ES-I3 (cell line): ENCODE measurements at regions not wholly inside any gene's neighbourhood (a gene's known extent, or its start where the extent isn't known, plus 50 kb on each side); places are given as distances from the start of the nearest gene placed in this dataset.

Experiments
- H3K36me3 ChIP-seq: 2 replicates; pipeline ENCODE4 v1.6.1; 2013; ENCODE audit warnings: mild to moderate bottlenecking, low read length, control low read depth, moderate library complexity; ENCODE audit not compliant: insufficient read depth
- H3K4me1 ChIP-seq: 2 replicates; pipeline ENCODE4 v1.6.1; 2013; ENCODE audit warnings: mild to moderate bottlenecking, control low read depth, low read length; ENCODE audit not compliant: insufficient read depth
- H3K9ac ChIP-seq: 2 replicates; pipeline ENCODE4 v1.6.1; 2013; ENCODE audit warnings: low read depth, mild to moderate bottlenecking, low read length, moderate library complexity
- H3K9me3 ChIP-seq: 2 replicates; pipeline ENCODE4 v1.6.1; 2013; ENCODE audit warnings: mild to moderate bottlenecking, low read length, moderate library complexity; ENCODE audit not compliant: control insufficient read depth, insufficient read depth

DNA sequence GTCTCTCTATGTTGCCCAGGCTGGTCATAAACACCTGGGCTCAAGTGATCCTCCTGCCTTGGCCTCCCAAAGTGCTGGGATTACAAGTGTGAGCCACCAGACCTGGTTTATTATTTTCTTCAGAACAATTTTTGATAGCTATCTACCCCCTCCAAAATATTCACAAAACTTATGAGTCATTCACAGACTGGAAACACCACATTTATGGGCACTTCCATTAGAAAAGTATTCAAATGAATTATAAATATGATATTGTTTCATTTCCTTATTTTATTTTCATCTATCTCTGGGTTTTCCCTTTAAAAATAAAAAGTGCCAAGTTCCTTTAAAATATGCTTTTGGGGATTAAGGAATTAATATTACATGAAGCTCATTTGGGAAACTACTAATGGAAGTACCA, 58.8 kb upstream of the MSTN start:
- Histone ChIP-seq H3K36me3 (no peaks in the 10 kb centered on the region), H3K9ac (no peak overlapping the region), H3K9me3 (no peaks in the 10 kb centered on the region), H3K4me1 (peaks cover 6% of the 10 kb centered on the region; the same call in 1 of the 2 replicates)

DNA sequence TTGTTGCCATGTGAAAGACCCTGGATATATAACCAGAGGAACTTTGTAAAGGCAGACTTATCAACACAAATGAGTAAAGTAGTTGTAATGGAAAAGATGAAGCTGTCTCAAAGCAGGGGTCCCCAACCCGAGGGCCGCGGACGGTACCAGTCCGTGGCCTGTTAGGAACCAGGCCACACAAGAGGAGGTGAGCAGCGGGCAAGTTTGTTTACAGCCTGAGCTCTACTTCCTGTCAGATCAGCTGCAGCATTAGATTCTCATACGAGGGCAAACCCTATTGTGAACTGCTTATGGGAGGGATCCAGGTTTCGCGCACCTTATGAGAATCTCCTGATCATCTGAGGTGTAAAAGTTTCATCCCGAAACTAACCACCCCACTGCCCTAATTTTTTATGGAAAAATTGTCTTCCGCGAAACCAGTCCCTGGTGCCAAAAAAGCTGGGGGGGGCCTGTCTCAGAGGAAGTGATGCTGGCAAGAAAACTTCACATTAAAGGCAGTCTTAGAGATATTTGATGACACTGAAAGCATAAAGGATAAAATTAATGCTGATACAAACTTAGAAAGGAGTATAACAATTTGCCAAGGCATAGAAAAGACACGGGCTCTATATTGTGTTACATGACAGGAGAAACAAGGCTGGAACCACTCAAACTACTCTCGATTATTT, 57.5 kb upstream of the MSTN start:
- Histone ChIP-seq H3K4me1 (peaks cover 6% of the 10 kb centered on the region; the same call in 1 of the 2 replicates), H3K9me3 (no peaks in the 10 kb centered on the region), H3K9ac (peak overlapping the region; percentile 63; the same call in 1 of the 2 replicates), H3K36me3 (no peaks in the 10 kb centered on the region)

GRCh38 chr2:190119257-190119656, 56.7 kb upstream of the MSTN start:
- Histone ChIP-seq H3K9me3 (no peaks in the 10 kb centered on the region), H3K9ac (peak overlapping the region; percentile 63; the same call in 1 of the 2 replicates), H3K36me3 (no peaks in the 10 kb centered on the region), H3K4me1 (peaks cover 6% of the 10 kb centered on the region; the same call in 1 of the 2 replicates)

DNA sequence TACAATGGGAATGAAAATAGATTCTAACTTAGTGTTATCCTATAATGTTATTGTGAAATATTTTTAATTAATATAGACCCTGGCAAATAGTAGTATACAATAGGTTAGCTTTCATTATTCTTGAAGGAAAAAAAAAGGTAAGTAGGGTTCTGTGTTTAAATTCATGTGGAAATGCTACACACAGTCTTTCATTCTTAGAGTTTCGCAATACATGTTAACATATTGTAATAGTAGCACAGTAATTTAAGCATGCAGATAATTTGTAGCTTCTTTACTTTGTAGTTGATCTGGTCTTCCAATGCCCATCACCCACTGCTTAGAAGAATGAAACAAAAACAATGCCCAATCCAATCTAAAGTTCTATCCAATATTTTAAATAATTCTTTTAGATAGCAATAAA, 54.8 kb upstream of the MSTN start:
- no peak overlapping the region for H3K9ac ChIP-seq
- no peaks in the 10 kb centered on the region for H3K36me3 ChIP-seq
- H3K9me3 ChIP-seq: no peaks in the 10 kb centered on the region
- peaks cover 6% of the 10 kb centered on the region; the same call in 1 of the 2 replicates for H3K4me1 ChIP-seq

- peaks cover 6% of the 10 kb centered on the region; the same call in 1 of the 2 replicates for H3K4me1 ChIP-seq
- no peaks in the 10 kb centered on the region for H3K9me3 ChIP-seq
- H3K36me3 ChIP-seq: no peaks in the 10 kb centered on the region
- no peak overlapping the region for H3K9ac ChIP-seq
Measured at GRCh38 chr2:190113000-190113399, 50.5 kb upstream of the MSTN start.
